HepG2 (cell line): ENCODE measurements at regions not wholly inside any gene's neighbourhood (a gene's known extent, or its start where the extent isn't known, plus 50 kb on each side); places are given as distances from the start of the nearest gene placed in this dataset.

Experiments
- ATAC-seq: fragments of 200-7000 bp; cut with Tn5 transposase; 3 replicates; pipeline ENCODE4 v1.9.1; 2020; ENCODE audit warnings: mild to moderate bottlenecking, moderate library complexity
- BruUV-seq: library from RNA; stranded (reverse); fragments of 400-500 nt; replicated peaks from 2 replicates; lab custom pipeline; 2021; lab: Mats Ljungman, UMichigan
- CTCF ChIA-PET: fragments of 300-600 bp; formaldehyde crosslinking; extraction: SDS; loops from one replicate; lab custom pipeline; 2021; ENCODE audit warnings: low total read pairs, inconsistent platforms, low intra/inter-chr PET ratio; lab: Yijun Ruan, JAX
- POLR2A ChIA-PET: fragments of 350-600 bp; sonication (Branson Sonifier 250); formaldehyde crosslinking; loops from one replicate; lab custom pipeline; 2020; ENCODE audit warnings: antibody characterized with exemption, inconsistent platforms; lab: Yijun Ruan, JAX
- DNase-seq: peaks from one replicate; pipeline ENCODE4 v3.0.0-alpha.2; 2015; ENCODE audit warnings: low spot score
- FAIRE-seq: peaks from 3 replicates; lab custom pipeline; 2011; peaks lifted over from hg19 to GRCh38; lab: Jason Lieb, UNC
- H2AFZ ChIP-seq: one replicate; pipeline ENCODE4 v1.6.1; 2011; ENCODE audit warnings: low read length, inconsistent platforms
- H3K27ac ChIP-seq: fragments of 300-600 bp; 3 replicates; pipeline ENCODE4 v1.8.0; 2011; ENCODE audit warnings: mixed run types, mild to moderate bottlenecking, mixed read lengths, low read length, inconsistent platforms; ENCODE audit not compliant: insufficient read depth; ENCODE audit errors: extremely low read length
- H3K27me3 ChIP-seq, 2 experiments: fragments of 200-600 bp in 1 of 2; 2 replicates in 1 of 2; 3 replicates in 1 of 2; pipeline versions ENCODE4 v1.6.0 to v1.8.0; 2011; ENCODE audit warnings: low read length in 2 of 2, mild to moderate bottlenecking in 2 of 2, moderate library complexity in 2 of 2, inconsistent platforms in 1 of 2; ENCODE audit not compliant: insufficient read depth in 2 of 2, control insufficient read depth in 1 of 2
- H3K36me3 ChIP-seq, 2 experiments: fragments of 200-600 bp in 1 of 2; replicated peaks in 1 of 2; 2 replicates in 1 of 2; 3 replicates in 1 of 2; pipeline versions ENCODE4 v1.5.1 to v1.8.0; 2011; ENCODE audit warnings: low read length in 2 of 2, inconsistent platforms in 1 of 2; ENCODE audit not compliant: insufficient read depth in 2 of 2, control insufficient read depth in 1 of 2
- H3K4me1 ChIP-seq: 2 replicates; pipeline ENCODE4 v1.5.1; 2012; ENCODE audit warnings: low read length, inconsistent platforms; ENCODE audit not compliant: insufficient read depth
- H3K4me2 ChIP-seq: 2 replicates; pipeline ENCODE4 v1.6.0; 2011; ENCODE audit warnings: low read depth, low read length, inconsistent platforms
- H3K4me3 ChIP-seq, 3 experiments: fragments of 200-600 bp in 1 of 3; sonication (generic), shearing (Covaris generic) in 1 of 3; replicated peaks in 1 of 3; 2 replicates each; pipeline ENCODE4 v1.5.1; 2011 to 2016; ENCODE audit warnings: low read length in 3 of 3, inconsistent platforms in 2 of 3, low read depth in 2 of 3, mild to moderate bottlenecking in 2 of 3, control low read depth in 1 of 3, mixed read lengths in 1 of 3; ENCODE audit not compliant: insufficient read depth in 1 of 3
- H3K79me2 ChIP-seq: one replicate; pipeline ENCODE4 v1.6.1; 2011; ENCODE audit warnings: low read length, inconsistent platforms; ENCODE audit not compliant: insufficient read depth
- H3K9ac ChIP-seq: 2 replicates; pipeline ENCODE4 v1.6.0; 2011; ENCODE audit warnings: mild to moderate bottlenecking, low read depth, low read length, inconsistent platforms; ENCODE audit not compliant: insufficient read depth
- H3K9me3 ChIP-seq: 2 replicates; pipeline ENCODE4 v1.5.1; 2012; ENCODE audit warnings: mild to moderate bottlenecking, low read length
- H4K20me1 ChIP-seq: 2 replicates; pipeline ENCODE4 v1.6.0; 2011; ENCODE audit warnings: inconsistent platforms, mild to moderate bottlenecking, low read length, moderate library complexity; ENCODE audit not compliant: insufficient read depth
- HDAC2 ChIP-seq: sonication (generic); formaldehyde crosslinking; IDR thresholded peaks from 2 replicates; pipeline ENCODE4 v1.4.0; 2020; ENCODE audit warnings: missing genetic modification reagents
- LCORL ChIP-seq, 2 experiments: fragments of 450-650 bp in 1 of 2; sonication (generic) in 1 of 2; formaldehyde crosslinking in 1 of 2; IDR thresholded peaks; 2 replicates each; pipeline versions ENCODE4 v1.5.0 to v1.6.1; 2017 to 2020; ENCODE audit warnings: antibody characterized with exemption in 1 of 2, missing genetic modification reagents in 1 of 2
- MYNN ChIP-seq: sonication (generic); formaldehyde crosslinking; IDR thresholded peaks from 2 replicates; pipeline ENCODE4 v1.4.0; 2020; ENCODE audit warnings: mild to moderate bottlenecking, low read depth, missing genetic modification reagents
- RBFOX2 ChIP-seq: fragments of 200-400 bp; formaldehyde crosslinking; IDR thresholded peaks from 2 replicates; pipeline ENCODE4 v1.6.1; 2017; ENCODE audit warnings: low read depth, mild to moderate bottlenecking, low read length
- REL ChIP-seq: sonication (generic); formaldehyde crosslinking; conservative IDR thresholded peaks from 2 replicates; pipeline ENCODE4 v1.8.0; 2022; ENCODE audit warnings: mild to moderate bottlenecking, missing genetic modification reagents, moderate library complexity
- ZNF567 ChIP-seq: sonication (generic); formaldehyde crosslinking; IDR thresholded peaks from 2 replicates; pipeline ENCODE4 v1.8.1; 2023; ENCODE audit warnings: mild to moderate bottlenecking, missing genetic modification reagents, borderline replicate concordance
- ZNF713 ChIP-seq: sonication (generic); formaldehyde crosslinking; IDR thresholded peaks from 2 replicates; pipeline ENCODE4 v1.4.0; 2020; ENCODE audit warnings: mild to moderate bottlenecking, missing genetic modification reagents
- whole genome bisulfite sequencing: methylation state at CpG from one replicate; pipeline ENCODE4 v1.1.6; 2017; ENCODE audit warnings: low lambda C conversion rate; 5-methylcytosine and 5-hydroxymethylcytosine counted together
- in situ Hi-C: cut with HindIII; loops from 2 replicates; pipeline ENCODE4 v1.10.0; 2017; ENCODE audit warnings: low pct_unique_long_range_greater_than_20kb; ENCODE audit not compliant: extremely low pct_ligation_motif_present
- intact Hi-C: fragments of 100-400 bp; cut with micrococcal nuclease; formaldehyde crosslinking; loops from one replicate; pipeline ENCODE4 v1.10.0; 2022; ENCODE audit not compliant: unreplicated experiment
- TF ChIP-seq, protein P1 (sequence below): sonication (generic); formaldehyde crosslinking; IDR thresholded peaks from 2 replicates; pipeline ENCODE4 v1.4.0; 2020; ENCODE audit warnings: low read depth, missing genetic modification reagents
- TF ChIP-seq, protein P2 (sequence below): sonication (generic); formaldehyde crosslinking; IDR thresholded peaks from 2 replicates; pipeline ENCODE4 v1.8.1; 2023; ENCODE audit warnings: missing genetic modification reagents, mild to moderate bottlenecking, borderline replicate concordance

DNA sequence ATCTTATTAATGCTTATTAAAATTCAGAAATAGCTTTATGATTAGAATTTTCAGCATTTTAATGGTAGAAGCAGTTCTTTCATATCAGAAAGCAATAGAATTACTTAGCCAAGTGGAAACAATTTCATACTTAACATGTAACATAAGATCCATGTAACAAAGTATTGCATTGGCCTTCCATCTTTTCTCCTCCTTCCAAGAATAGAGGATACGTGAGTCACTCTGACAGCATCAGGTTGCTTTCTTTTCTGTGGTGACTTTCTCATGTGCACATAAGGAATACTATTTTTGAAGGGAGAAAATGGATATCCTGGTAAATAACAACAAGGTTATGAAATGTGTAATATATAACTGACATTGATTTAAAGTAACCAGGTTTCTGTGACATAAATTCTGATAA, 272.2 kb downstream of the ANXA1 start:
- FAIRE-seq (no peak), ATAC-seq (no peak), DNase-seq (no peak)
- no peak overlapping the region for H3K27ac ChIP-seq
- CTCF ChIA-PET, result no interaction called here
- H3K9me3 ChIP-seq, result no peaks in the 10 kb centered on the region
- H3K4me1 ChIP-seq, result no peaks in the 10 kb centered on the region
- TF ChIP-seq ZNF567 (CRISPR knock-in tag), result no peak
- TF ChIP-seq MYNN (CRISPR knock-in tag), result no peak
- TF ChIP-seq, protein P1, sequence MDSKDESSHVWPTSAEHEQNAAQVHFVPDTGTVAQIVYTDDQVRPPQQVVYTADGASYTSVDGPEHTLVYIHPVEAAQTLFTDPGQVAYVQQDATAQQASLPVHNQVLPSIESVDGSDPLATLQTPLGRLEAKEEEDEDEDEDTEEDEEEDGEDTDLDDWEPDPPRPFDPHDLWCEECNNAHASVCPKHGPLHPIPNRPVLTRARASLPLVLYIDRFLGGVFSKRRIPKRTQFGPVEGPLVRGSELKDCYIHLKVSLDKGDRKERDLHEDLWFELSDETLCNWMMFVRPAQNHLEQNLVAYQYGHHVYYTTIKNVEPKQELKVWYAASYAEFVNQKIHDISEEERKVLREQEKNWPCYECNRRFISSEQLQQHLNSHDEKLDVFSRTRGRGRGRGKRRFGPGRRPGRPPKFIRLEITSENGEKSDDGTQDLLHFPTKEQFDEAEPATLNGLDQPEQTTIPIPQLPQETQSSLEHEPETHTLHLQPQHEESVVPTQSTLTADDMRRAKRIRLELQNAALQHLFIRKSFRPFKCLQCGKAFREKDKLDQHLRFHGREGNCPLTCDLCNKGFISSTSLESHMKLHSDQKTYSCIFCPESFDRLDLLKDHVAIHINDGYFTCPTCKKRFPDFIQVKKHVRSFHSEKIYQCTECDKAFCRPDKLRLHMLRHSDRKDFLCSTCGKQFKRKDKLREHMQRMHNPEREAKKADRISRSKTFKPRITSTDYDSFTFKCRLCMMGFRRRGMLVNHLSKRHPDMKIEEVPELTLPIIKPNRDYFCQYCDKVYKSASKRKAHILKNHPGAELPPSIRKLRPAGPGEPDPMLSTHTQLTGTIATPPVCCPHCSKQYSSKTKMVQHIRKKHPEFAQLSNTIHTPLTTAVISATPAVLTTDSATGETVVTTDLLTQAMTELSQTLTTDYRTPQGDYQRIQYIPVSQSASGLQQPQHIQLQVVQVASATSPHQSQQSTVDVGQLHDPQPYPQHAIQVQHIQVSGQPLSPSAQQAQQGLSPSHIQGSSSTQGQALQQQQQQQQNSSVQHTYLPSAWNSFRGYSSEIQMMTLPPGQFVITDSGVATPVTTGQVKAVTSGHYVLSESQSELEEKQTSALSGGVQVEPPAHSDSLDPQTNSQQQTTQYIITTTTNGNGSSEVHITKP (CRISPR knock-in tag), result no peak
- no peak for TF ChIP-seq HDAC2 (CRISPR knock-in tag)
- TF ChIP-seq LCORL (IDR thresholded peaks at IDR 0.05), result no peak
- no peak for TF ChIP-seq LCORL (CRISPR knock-in tag; IDR thresholded peaks at IDR 0.05)
- TF ChIP-seq, protein P2, sequence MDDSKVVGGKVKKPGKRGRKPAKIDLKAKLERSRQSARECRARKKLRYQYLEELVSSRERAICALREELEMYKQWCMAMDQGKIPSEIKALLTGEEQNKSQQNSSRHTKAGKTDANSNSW, result no peak
- TF ChIP-seq REL (CRISPR knock-in tag), result no peak
- TF ChIP-seq RBFOX2, result no peak
- no peak for TF ChIP-seq ZNF713 (CRISPR knock-in tag)
- intact Hi-C loops, result no loop called here
- H3K9ac ChIP-seq, result no peak overlapping the region
- no peaks in the 10 kb centered on the region for H3K79me2 ChIP-seq
- 14% methylated on average over 1 of the region's 1 CpG for WGBS
- no peaks in the 10 kb centered on the region for H4K20me1 ChIP-seq
- BruUV-seq, result no TSS peak
- no peaks in the 10 kb centered on the region for H3K36me3 ChIP-seq
- no peak overlapping the region for H3K4me2 ChIP-seq
- H3K4me3 ChIP-seq, result no peak overlapping the region
- H3K27me3 ChIP-seq, result no peaks in the 10 kb centered on the region
- POLR2A ChIA-PET, result no interaction called here
- in situ Hi-C loops, result no loop called here
- H2AFZ ChIP-seq, result no peak overlapping the region
